CD4-positive, alpha-beta T cell treated with Interleukin-12 subunit alpha and Interleukin-12 subunit beta, for 1 hour (primary cell): ENCODE measurements at regions not wholly inside any gene's neighbourhood (a gene's known extent, or its start where the extent isn't known, plus 50 kb on each side); places are given as distances from the start of the nearest gene placed in this dataset.
"Not testable (repeated sequence)": the region's sequence is repeated elsewhere in the genome, so short reads cannot be mapped to it uniquely, and the experiment has no call there.

Experiments
- DNase-seq: peaks from one replicate; pipeline ENCODE4 v3.0.0-alpha.2; 2020

DNA sequence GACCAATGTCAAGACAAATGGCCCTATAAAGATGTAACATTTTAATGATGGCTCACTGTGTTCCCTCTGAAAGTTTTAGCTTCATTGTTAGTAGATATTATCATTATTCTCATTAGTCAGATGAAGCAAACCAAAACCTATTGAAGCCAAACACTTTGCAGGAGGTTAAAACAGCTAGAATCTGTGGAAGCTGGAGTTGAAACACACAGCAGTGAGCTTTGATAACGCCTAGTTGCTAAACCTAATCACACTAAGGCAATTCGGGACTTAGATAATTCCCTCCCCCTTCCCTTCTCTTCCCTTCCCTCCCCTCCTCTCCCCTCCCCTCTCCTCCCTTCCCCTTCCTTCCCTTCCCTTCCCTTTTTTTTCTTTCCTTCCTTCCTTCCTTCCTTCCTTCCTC is 165.7 kb downstream of the TRIB2 start:
- DNase-seq: no peak

DNA sequence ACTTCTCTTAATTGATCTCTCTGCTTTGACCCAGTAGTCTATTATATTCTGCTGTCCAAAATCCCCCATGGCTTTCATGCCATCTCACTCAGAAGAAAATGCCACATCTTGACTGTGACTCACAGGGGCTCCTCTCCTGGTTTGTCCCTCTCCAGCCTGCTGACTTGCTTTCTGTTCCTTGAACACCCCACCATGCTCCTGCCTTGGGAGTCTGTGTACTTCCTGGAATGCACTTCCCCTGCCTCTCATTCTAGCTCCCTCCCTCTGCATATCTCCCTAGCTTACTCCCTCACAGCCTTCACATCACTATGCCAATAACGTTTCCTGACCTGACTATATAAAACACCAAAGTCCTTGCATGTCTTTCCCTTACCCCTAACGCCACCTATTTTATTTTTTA is 167.2 kb downstream of the TRIB2 start:
- DNase-seq: no peak

DNA sequence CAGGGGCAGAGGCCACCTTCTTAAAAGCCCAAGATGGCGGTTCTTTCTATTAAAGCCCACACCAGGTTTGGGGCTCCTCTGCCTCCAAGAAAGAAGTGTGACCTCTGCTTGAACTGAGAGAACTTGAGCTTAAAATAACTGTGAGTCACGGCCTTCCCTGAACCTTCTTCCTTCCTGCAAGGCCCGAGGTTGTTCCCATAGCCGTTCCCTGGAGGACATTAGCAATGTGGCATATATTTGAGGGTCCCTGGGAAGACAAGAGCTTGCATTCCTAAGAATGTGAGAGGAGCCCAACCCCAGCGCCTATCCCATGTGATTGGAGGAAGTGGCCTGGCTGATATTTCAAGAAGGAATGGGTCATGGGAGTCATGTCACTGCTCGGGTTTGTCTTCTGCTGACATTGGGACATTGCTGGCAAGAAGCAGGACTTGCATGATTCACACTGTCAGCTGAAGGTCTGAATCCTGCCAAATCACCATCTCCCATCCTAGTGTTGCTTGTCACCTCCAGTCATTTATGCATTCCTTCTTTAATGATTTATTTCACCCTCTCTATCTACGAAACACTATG is 168.1 kb downstream of the TRIB2 start:
- no peak for DNase-seq

DNA sequence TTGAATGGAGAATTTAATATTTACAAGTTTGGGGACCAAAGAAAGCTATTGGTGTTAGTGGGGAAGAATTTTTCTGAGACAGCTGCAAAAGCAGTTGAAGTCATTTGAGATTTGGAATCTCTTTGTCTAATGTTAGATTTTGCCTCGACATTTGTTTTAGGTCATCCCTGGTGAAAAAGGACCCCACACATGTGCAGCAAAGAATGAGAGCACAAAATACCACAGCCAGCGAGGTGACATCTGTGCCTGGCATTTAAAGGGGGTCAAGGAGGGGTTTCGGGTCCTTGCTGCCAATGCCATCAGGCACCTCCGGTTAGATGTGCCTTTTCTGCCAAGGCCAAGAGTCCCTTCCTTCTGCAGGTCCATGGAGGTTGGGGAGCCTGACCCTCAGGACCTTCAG is 173.3 kb downstream of the TRIB2 start:
- DNase-seq: no peak

DNA sequence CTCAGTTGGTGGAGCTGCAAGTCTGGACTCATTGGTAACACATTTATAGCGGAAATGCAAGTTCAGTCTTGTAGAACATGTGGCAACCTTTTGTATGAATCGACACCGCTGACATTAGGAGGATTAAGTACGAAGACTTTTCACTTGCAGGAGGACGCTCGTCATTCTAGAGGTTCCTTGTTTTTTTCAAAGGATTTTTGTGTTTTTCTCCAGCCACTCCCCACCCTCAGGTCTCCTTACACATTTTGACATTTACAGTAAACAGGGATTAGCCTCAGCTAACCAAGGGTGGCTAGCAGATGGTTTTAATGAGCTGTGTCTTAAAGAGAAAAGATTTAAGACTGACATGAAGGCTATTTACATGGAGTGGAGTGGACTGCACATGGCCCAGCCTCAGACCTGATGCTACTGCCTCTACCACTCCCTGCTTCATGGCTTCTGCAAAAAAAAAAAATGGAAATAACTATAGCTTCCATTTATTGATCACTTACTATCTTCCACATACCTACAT is 173.8 kb downstream of the TRIB2 start:
- no peak for DNase-seq

DNA sequence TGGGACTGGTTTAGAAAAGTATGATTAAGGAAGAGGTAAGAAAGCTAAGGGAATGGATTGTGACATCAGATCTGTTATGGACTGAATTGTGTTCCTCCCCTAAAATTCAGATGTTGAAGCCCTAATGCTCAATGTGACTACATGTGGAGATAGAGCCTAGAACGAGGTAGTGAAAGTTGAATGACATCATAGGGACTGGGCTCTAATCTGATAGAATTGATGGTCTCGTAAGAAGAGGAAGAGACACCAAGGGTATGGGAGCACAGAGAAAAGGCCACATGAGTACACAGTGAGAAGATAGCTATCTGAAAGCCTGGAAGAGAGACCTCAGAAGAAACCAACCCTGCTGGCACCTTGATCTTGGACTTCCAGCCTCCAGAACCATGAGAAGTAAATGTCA is 178.3 kb downstream of the TRIB2 start:
- DNase-seq: no peak

DNA sequence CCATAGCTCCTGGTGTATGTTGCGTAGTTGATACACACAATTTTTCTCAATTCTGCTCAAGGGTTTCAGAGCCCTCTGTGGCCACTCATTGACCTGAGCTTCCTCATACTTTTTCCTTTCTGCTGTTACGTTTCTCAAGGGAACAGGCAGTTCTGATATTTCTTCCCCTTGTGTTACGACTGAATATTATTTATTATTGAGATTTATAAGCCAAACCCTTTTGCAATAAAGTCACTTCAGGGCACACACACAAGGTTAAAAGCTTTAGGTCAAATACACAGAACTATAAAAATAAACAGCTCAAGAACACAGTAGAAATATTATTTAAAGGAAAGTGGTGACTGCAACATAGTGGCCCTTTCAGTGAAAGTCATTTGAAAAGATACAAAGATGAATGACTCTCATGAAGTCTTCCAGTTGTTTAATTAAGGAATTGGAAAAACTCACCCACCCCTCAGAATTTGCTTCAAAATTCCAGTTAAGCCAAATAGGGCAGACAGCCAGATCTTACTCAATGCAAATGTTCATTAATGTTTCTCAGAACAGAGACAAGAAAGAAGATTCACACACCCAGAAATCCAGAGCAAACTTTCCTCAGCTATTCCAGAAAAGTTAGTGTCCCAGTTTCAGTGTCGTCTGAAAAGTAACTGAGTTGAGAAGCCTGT is 179.7 kb downstream of the TRIB2 start:
- no peak for DNase-seq

DNA sequence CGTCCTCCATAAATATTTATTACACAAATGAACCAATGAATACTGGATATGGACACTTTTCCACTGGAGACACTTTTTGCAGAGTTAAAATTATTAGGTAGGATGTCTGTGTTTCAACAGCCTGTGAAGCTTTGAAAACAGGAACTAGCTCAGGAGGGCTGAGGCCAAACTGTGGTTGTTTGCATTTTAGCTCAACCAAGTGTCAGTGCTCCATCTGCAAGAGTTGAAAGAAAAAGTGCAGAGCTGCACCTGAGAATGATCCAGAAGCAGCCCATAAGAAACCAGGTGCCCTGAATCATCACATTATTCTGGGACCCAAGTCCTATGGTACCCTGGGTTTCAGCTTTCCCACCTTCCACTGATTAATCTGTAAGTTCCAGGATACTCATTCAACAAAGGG is 180.4 kb downstream of the TRIB2 start:
- DNase-seq: peak; percentile 6

DNA sequence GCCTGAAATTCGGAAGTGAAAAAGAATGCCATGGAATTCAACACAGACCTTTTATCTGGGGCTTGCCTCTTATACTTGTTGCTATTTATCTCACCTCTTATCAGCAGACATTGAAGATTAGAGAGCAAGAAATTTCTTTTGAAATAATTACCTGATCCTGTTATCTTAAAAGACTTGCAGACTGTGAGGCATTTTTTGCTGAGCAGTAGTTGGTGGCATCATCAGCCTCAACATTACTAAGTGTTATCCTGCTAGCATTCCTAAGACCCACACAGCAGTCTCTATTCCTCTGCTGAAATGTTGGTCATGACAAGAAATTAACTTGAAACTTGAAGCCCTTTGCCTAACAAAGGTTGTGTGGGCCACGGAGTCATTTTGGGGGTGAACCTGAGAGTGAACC is 186.5 kb downstream of the TRIB2 start:
- no peak for DNase-seq

DNA sequence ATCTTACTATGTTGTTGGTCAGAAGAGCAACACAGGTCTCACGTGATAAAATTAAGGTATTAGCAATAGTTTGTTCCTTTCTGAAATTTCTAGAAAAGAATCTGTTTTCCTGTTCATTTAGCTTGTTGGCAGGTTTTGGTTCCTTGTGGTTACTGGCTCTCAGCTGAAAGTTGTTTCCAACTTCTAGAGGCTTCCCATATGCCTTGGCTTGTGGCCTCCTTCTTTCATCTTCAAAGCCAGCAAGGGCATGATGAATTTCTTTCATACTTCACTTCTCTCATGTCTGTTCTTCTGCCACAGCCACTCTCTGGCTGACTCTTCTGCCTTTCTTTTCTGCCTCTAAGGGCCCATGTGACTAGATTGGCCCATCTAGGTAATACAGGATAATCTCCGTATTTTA is 193.7 kb downstream of the TRIB2 start:
- no peak for DNase-seq

DNA sequence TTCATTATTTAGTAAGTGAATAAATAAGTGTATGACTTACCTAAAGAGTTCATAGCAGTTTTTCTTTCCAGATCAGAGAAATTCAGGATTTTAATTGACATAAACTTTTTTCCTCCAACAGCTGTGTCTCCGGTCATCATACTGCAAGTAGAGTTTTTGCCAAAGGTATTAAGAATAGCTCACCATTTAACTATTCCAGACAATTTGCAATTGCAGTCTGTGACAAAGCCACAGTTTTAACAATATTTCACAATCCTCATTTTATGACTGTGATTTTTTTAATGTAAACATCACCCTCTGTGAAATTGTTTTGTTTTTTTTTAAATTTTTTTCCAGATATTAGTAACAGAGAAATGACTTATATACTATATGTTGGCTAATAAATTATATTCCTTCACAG is 199.1 kb downstream of the TRIB2 start:
- DNase-seq: no peak

DNA sequence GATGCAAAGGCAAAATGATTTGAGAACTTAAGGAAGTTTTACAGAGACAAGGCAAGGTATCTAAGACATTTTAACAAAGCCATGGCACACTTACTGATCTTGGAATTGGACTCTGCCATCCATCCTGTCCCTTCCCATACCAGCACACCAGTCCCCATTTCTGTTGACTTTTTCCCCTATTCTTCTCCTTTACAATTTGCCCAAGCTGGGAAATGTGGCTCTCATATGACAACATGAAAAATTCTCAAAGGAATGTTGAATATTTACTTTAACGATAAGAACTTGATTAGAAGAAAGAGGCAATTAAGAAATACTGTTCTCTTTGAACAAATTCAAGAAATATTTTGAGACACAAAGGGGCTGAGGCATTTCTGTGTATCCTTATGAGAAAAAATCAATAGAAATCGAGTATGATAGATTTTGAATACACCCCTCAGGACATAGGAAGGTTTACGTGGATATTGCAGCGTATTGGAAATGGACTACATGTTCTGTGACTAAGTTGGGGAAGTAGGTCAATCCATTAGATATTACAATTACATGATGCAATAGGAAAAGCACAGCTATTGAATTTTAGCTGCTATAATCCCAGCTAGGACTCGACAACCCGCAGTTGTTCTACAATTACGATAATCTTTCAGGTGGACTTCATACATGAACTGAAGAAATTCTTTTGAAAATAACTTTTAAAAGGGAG is 201.6 kb downstream of the TRIB2 start:
- no peak for DNase-seq

DNA sequence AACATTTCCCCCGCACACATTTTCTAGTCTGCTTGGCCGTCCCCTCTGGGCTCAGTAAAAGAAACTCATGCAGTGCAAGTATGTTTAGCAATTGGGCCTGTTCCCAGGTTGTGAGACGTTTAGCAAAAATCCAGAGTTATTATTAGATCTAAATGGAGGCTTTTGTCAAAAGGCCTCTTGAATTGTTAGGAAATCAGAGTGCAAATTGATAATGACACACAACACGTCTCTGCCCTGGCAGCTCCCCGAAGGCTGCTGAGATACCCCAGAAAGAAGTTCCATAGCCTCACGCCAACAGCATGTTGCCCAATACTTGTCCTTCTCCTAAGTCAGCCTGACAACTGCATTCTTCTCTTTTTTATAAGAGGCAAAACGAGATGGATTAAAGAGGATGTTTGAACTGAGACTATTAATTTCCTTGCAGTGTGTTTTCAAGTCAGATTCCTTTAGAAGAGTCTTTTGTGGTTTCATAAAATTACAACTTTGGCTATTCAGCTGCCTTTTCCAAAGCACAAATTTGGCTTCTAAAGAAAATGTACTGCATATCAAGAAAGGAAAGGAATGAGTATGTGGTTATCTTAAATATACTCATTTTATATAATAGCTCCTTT is 202.2 kb downstream of the TRIB2 start:
- DNase-seq: no peak

DNA sequence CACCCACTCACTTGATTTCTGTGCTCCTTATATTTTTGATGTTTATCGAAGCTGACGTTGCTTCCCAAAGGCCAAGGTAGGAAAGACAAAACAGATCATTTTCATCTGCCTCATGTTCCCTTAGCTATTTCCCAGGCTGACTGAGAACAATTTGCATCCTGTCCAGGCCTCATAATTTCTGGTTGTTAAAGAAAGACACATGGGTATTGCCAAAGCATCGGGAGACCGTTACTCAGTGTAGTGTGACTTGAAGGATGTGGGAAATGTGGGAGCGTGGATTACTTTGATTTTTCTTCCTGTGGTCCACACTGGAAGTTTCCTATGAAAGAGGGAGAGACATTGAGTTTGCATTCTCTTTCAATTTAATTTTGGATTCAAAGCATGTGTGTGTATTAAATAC is 204.6 kb downstream of the TRIB2 start:
- no peak for DNase-seq

DNA sequence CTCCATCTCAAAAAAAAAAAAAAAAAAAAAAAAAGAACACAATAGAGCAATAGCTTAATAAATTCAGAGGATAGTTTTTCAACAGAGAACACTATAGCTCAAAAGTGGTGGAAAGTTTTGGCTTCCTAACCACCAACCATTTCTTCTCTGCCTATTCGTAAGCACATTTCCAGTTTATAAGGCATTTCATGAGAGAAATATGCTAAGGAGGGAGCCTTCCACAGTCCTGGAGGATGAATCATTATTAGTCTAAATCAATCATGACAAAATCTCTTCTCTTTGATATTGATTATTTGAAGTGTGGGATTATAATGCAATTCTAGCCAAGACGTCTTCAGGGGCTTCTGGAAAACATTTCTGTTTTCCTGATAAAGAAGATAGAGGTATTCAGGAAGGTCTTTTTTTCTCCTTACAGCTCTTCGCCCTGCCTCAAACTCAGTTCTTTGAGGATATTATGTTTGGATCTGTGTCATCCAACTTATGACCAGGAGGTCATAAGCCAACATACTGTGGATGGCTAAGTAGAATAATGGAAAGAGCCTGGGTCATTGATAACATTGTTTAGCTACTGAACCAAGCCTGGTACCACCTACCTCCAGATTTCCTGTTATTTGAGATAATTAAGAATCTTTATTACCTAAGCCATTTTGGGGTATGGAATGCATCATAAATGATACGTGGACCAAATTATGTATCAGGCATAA is 207.3 kb downstream of the TRIB2 start:
- DNase-seq: no peak

DNA sequence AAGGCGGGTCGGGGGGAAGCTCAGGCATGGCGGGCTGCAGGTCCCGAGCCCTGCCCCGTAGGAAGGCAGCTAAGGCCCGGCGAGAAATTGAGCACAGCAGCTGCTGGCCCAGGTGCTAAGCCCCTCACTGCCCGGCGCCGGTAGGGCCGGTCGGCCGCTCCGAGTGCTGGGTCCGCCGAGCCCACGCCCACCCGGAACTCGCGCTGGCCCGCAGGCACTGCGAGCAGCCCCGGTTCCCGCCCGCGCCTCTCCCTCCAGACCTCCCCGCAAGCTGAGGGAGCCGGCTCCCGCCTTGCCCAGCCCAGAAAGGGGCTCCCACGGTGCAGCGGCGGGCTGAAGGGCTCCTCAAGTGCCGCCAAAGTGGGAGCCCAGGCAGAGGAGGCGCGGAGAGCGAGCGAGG is 209.9 kb downstream of the TRIB2 start:
- DNase-seq: not testable (repeated sequence)

DNA sequence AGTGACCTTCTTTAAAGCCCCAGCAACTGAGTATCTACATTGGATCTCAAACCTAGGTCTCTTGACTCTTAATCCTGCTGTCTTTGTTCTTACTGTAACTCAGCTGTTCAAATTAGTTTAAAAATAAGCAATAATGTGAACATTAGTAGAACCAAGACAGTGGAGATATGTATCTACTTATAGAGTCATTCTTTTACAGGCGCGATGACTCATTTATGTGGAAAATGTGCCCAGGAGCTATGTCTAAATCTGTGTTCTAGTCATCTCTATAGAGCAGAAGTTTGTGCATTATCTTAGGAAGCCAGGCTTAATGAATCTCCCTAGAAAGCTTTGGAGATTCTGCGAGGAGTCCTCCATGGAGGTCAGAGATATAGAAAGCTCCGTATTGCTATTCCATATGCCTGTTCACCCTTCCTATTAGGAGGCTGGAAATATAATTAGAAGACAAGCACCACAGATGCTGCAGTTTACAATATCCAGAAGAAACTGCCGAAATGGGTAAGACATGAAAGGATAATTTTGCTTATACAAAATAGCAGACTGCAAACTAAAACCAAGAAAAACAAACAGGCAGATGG is 211.6 kb downstream of the TRIB2 start:
- no peak for DNase-seq

DNA sequence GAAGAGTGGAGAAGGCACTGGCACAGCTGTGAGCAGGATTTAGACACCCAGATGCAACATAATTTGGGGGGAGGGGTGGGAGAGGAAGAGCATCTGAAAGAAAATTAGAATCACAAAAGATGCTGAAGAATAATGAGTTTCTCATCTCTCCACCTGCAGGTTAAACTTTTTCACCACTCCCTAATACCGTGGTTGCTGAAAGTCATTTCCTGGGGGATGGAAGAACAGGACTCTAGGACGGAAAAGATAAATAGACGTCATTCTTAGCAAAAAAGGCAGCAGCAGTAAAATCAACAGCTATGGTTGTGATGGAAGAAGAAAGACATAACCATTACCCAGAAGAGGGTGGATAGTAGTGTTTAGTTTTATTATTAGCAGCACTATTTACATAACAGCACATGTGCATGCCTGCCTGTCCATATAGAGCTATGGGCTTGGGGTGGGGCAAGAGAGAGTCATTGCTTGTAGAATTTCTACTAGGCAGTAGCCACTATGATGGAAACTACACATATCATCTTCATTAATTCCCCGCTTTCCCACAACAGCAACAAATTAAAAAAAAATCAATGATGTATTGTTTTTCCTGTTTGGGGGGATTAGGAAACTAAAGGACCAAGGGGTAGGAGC is 212.2 kb downstream of the TRIB2 start:
- no peak for DNase-seq

DNA sequence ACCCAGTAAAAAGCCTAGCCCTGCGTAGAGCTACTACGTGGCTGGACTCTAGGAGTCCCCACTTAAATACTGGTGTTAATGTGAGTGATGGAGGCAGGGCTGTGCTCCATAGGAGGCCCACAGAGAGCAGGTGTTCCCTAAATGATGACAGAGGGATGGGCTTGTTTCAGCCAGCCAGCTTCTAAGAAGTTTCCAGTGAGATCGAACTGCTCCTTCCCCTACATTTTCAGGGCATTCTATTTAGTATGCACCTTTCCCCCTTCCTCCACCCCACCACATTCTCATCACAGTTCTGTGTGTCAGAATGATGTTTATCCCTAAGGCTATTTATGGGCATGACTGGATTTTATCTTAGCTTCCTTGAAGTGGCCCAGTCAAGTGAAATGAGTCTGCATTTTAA is 213.0 kb downstream of the TRIB2 start:
- no peak for DNase-seq

DNA sequence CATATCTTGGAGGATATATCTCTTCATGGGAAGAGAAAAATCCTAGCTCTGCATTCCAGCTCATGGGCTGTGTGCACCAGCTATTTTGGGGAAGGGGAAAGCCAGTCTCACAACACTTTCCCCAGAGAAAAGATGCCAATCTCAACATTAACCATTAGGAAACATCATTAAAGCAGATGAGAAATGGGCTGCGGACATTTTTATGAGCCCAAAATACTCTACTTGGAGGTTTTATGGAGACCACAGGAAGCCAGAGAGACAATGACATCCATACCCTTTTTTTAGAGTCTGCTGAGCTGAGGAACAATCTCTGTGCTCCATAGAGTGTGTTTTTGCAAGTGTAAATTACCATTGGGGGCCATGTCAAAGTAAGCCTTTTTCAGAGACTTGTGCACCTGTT is 213.7 kb downstream of the TRIB2 start:
- DNase-seq: no peak

DNA sequence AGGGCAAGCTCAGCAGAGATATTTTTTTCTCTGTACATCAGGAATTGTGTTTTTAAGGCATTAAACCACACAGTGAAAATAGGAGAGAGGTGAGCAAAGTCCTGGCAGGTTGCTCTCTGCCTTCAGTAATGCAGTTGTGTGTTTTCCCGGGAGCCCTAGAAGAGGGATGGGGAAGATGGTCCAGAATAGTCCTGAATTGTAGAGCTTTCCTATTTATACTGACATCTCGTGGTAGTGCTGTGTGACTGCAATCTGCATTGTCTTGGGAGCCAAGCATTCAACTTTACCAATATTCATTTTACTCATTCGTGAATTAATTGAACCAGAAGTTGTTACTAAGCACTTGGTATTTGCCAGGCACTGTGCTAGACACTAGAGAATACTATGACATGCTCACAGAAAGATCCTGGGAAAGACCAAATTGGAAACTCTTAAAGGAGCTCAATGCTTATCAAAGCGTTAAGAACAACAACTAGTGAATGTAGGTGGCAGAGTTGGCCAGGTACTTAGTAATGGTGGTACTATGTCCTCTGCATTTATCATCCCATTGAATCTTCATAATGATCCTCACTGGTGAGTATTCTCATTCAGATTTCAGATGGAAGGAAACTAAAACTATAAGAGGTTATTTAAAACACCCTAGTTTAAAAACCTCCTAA is 214.6 kb downstream of the TRIB2 start:
- peak; percentile 40 for DNase-seq

DNA sequence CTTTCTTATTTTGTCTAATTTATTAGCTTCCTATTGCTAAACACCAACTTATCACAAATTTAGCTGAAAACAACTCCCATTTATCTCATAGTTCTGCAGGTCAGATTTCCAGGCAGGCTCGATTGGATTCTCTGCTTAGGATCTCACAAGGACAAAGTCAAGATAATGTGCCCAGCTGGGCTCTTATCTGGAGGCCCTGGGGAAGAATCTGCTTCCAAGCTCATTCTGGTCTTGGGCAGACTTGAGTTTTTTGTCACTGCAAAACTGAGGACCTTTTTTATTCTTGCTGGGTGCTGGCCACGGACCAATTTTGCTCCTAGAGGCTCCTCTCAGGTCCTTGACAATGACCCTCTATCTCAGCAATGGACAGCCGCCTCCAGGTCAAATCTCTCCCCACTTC is 215.5 kb downstream of the TRIB2 start:
- DNase-seq: no peak
